NCI-H2081 treated with DMSO at 0.1 percent for 48 hours (cell line): ENCODE measurements at regions not wholly inside any gene's neighbourhood (a gene's known extent, or its start where the extent isn't known, plus 50 kb on each side); places are given as distances from the start of the nearest gene placed in this dataset.
A peak's percentile ranks its signal among the peaks of the same experiment; 100 is the strongest.
"Not testable (repeated sequence)": the region's sequence is repeated elsewhere in the genome, so short reads cannot be mapped to it uniquely, and the experiment has no call there.

Experiments
- DNase-seq: peaks from one replicate; lab custom pipeline; 2025; lab: John Stamatoyannopoulos, UW

- DNase-seq, result no peak
Observed at GRCh38 chr4:187128222-187128621, 404.6 kb upstream of the FAT1 start.

DNA sequence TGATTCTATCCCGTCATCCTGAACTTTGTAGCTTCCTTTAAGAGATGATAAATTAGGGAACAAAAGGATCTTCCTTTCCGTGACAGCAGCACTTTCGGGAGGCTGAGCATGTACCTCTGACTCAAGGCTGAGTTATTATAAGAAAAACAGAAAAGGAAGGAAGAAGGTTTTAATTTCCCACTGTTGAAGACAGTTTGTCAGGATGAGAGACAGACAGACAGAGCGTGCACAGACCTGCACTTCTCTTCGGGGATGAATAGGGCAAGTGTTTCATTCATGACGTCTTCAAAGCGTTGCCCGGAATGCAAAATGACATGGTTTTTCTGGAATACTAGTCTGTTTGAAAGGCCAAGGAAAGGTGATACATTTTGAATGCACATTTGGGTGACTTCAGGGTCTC lies 405.3 kb upstream of the FAT1 start:
- no peak for DNase-seq

DNA sequence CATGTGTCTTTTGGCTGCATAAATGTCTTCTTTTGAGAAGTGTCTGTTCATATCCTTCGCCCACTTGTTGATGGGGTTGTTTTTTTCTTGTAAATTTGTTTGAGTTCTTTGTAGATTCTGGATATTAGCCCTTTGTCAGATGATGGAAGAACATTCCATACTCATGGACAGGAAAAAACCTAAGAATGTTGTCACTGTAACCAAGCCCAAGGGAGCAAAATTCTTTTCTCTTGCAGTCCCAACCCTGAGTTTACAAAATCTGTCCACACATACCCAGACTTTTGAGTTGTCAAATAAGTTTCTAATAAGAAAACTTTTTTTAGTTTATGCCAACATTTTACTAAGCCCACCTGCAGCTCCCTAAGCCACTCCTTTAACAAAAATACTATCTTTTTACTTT lies 408.2 kb upstream of the FAT1 start:
- DNase-seq, result not testable (repeated sequence)

GRCh38 chr4:187135878-187136277 lies 412.2 kb upstream of the FAT1 start:
- no peak for DNase-seq

- DNase-seq, result no peak
Observed at GRCh38 chr4:187139141-187139540, 415.5 kb upstream of the FAT1 start.

GRCh38 chr4:187141101-187141500 lies 417.4 kb upstream of the FAT1 start:
- no peak for DNase-seq

- no peak for DNase-seq
Observed at GRCh38 chr4:187149229-187149945, 425.7 kb upstream of the FAT1 start.

- DNase-seq, result no peak
Observed at GRCh38 chr4:187157380-187157958, 433.8 kb upstream of the FAT1 start.

DNA sequence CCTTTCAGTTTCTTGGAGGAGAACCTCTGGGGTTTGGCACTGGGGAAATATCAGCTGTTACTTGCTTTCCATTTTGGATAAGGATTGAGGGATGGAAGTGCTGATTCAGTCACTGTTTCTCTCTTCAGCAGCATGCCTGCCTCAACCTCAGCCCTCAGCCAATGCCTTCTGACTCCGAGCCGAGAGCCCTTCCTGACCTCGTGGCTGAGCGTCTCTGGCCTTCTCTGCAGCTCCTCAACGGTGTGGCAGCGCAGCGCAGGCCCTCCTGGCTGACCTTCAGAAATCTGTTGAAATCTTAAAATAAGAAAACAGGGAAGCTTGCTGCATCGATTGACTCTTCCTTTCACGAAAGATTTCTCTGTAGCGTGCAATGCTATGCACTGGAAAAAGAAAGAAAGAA lies 434.3 kb upstream of the FAT1 start:
- DNase-seq, result no peak

GRCh38 chr4:187160486-187160885 lies 436.8 kb upstream of the FAT1 start:
- DNase-seq, result no peak

DNA sequence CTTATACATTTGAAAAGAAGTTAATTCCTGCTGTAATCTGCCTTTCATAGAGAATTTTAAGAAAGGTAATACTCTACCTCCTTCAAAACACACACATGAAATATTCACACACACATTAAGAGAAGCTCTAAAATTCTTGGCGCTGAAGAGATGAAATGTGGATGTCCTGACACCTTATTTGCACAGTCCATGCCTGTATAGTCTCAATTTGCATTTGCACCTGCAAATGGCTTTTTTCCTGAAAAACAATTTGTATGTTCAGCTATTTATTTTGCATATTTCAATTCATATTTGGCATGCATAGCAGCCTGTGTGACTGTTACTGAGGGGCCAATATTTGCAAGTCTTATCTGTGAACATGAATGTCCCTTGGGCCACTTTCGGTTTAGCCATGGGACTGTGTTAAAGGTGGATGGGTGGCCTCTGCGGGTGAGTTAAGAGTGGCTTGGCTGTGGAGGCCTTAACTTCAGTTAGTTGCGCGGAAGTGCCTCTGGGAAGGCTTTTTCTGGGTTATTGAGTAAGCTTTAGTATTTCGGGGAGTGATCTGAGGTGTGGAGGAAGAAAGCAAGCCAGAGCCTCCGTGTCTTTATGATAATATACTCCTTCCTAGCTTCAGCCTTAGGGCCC lies 443.3 kb upstream of the FAT1 start:
- DNase-seq, result no peak

- DNase-seq, result no peak
Observed at GRCh38 chr4:187171706-187172339, 448.2 kb upstream of the FAT1 start.

DNA sequence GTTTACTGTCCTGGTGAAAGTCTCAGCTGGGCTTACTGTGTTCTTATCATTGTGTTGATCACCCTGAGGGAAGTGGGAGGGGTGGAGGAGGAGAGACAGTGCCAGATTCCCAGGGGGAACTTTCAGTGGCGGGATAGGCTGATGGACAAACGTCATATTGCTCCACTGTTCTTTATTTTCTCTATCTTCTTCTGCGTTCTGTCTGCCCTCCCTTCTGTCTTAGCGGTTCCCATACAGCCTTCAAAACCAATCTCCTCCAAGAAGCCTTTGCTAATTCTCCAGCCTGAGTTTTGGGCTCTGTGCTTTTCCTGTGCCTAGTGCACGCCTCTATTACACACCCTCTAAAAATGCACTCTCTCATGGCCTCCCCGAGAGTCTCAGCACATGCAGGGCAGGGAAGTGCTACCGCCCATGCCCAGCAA lies 448.7 kb upstream of the FAT1 start:
- DNase-seq, result no peak

GRCh38 chr4:187174749-187175148 lies 451.1 kb upstream of the FAT1 start:
- DNase-seq, result no peak

DNA sequence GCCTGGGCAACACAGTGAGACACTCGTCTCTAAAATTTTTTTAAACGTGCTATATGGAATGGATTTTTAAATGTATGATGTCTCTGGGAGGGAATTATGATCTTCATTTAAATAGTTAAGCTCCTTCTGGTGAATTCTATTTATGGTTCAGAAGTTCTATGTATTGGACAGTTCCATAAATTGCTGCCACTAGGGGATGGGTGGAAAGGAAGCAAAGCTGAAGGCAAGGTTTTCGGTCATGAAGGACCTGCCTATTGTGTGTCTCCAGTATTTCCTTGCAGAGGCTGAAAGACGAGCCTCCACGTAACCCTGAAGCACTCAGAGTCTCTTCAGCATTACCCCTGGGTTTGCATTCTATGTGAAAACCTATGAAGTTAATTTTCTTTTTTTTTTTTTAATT lies 451.5 kb upstream of the FAT1 start:
- DNase-seq, result no peak

DNA sequence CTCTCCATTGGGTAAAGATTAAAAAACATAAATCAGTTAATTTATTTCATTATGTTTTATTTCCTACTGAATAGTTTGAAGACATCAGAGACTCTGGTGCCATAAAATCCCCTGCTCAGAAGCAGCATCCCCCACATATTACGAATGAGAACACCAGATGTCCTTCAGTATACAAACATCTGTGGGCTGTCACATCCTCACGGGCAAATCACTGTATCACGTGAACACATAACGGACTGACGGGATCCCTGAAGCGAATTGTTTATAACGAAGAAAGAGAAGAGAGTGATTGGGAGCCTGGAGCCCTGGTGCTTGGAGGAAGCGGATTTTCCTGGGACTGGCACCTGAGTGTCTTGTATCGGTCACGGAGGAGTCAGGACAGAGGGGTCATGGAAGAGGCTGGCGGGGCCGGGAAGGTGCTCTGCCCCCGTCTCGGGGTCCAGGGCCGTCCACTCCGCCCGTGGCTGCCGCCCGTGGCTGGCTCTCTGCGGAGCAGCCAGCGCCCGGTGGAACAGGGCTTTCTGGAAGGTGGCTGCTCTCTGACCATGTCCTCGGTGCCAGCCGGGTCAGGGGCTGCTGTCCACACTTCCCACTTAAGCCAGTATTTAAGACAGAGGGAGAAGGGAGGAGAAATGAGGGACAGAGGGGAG lies 452.7 kb upstream of the FAT1 start:
- no peak for DNase-seq

GRCh38 chr4:187178084-187178483 lies 454.4 kb upstream of the FAT1 start:
- no peak for DNase-seq

DNA sequence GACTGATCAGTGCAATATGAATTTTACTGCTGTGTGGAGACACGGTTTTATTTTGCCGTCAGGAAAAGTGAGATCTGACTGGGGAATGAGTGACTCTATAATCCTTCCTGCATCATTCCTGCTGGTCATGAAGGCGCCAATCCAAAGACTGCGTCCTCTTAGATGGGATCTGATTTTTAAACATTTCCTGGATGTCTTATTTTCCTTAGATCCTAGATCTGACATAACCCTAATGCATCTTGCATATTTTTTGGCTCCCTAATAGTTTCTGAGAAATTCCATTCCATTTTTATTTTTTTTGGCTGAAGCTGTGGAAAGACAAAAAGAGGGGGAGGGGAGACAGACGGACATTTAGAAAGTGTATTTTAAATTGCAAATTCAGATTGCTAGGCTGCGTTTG lies 454.9 kb upstream of the FAT1 start:
- DNase-seq, result no peak

- peak; percentile 0 for DNase-seq
Observed at GRCh38 chr4:187179086-187180058, 455.7 kb upstream of the FAT1 start.

GRCh38 chr4:187181054-187181453 lies 457.4 kb upstream of the FAT1 start:
- DNase-seq, result no peak

DNA sequence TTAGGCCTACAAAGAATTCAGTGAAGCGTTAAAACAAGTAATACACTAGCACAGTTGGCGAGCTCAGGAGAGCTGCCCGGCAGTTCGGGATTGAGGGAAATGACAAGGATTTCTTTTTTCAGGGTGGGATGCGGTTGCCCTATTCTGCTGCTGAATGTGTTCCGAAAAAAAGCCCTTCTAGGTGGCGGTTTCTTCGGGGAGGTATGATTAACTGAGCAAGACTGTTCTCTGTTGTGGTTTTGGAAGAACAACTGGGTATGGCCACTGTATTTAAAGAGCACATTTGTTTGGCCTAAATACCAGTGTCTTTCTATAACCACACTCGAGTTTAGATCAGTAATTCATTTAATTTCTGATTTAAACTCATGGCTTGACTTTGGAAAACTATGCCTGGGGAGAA lies 459.7 kb upstream of the FAT1 start:
- no peak for DNase-seq
